ENCODE measurements at regions not wholly inside any gene's neighbourhood (a gene's known extent, or its start where the extent isn't known, plus 50 kb on each side); places are given as distances from the start of the nearest gene placed in this dataset.

- TF ChIP-seq, protein P1, sequence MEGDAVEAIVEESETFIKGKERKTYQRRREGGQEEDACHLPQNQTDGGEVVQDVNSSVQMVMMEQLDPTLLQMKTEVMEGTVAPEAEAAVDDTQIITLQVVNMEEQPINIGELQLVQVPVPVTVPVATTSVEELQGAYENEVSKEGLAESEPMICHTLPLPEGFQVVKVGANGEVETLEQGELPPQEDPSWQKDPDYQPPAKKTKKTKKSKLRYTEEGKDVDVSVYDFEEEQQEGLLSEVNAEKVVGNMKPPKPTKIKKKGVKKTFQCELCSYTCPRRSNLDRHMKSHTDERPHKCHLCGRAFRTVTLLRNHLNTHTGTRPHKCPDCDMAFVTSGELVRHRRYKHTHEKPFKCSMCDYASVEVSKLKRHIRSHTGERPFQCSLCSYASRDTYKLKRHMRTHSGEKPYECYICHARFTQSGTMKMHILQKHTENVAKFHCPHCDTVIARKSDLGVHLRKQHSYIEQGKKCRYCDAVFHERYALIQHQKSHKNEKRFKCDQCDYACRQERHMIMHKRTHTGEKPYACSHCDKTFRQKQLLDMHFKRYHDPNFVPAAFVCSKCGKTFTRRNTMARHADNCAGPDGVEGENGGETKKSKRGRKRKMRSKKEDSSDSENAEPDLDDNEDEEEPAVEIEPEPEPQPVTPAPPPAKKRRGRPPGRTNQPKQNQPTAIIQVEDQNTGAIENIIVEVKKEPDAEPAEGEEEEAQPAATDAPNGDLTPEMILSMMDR (IDR thresholded peaks at IDR 0.05; ENCODE audit: low read depth, low read length, poor library complexity, severe bottlenecking) = no peak
- TF ChIP-seq EZH2phosphoT487 (IDR thresholded peaks at IDR 0.05; ENCODE audit: borderline replicate concordance, low read length) = no peak
These were observed 342.3 kb downstream of the PLK2 start for GRCh38 chr5:58117542-58117941.

Data from DOHH2 (cell line).